Epithelial cell of proximal tubule (primary cell): ENCODE measurements at regions not wholly inside any gene's neighbourhood (a gene's known extent, or its start where the extent isn't known, plus 50 kb on each side); places are given as distances from the start of the nearest gene placed in this dataset.
A peak's percentile ranks its signal among the peaks of the same experiment; 100 is the strongest.

Source experiments
- DNase-seq: peaks from one replicate; pipeline ENCODE4 v3.0.0-alpha.2; 2011; ENCODE audit warnings: low read depth
- H3K4me3 ChIP-seq: 2 replicates; pipeline ENCODE4 v1.5.1; 2011; ENCODE audit warnings: low read depth, mild to moderate bottlenecking, low read length
- CTCF ChIP-seq: conservative IDR thresholded peaks from 2 replicates; pipeline ENCODE4 v1.5.1; 2012; ENCODE audit warnings: low read depth, mild to moderate bottlenecking, low read length

- peak; percentile 98 for DNase-seq
- no peak for TF ChIP-seq CTCF
- H3K4me3 ChIP-seq: no peak overlapping the region
Observed at GRCh38 chr19:29098863-29099481, 114.0 kb downstream of the UQCRFS1 start.

DNA sequence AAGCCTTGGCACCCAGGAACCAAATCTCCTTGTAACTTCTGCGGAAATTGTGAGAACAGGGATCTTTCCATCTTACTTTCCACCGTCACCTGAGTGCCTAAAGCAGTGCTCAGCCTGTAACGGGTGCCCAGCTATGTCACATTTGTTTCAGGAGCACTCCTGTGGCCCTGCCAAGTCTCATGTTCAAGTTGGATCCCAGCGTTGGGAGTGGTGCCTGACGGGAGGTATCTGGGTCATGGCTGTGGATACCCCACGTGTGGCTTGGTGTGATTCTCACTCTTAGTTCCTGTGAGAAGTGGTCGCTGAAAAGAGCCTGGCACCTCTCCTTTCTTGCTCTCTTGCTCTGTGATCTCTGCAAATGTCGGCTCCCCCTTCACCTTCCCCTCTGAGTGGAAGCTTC is 114.9 kb downstream of the UQCRFS1 start:
- no peak overlapping the region for H3K4me3 ChIP-seq
- no peak for DNase-seq
- TF ChIP-seq CTCF: no peak

GRCh38 chr19:29096896-29097295 is 116.1 kb downstream of the UQCRFS1 start:
- TF ChIP-seq CTCF: no peak
- H3K4me3 ChIP-seq: no peak overlapping the region
- DNase-seq: no peak

- TF ChIP-seq CTCF: no peak
- no peak for DNase-seq
Observed at GRCh38 chr19:29093553-29093908, 119.4 kb downstream of the UQCRFS1 start.

DNA sequence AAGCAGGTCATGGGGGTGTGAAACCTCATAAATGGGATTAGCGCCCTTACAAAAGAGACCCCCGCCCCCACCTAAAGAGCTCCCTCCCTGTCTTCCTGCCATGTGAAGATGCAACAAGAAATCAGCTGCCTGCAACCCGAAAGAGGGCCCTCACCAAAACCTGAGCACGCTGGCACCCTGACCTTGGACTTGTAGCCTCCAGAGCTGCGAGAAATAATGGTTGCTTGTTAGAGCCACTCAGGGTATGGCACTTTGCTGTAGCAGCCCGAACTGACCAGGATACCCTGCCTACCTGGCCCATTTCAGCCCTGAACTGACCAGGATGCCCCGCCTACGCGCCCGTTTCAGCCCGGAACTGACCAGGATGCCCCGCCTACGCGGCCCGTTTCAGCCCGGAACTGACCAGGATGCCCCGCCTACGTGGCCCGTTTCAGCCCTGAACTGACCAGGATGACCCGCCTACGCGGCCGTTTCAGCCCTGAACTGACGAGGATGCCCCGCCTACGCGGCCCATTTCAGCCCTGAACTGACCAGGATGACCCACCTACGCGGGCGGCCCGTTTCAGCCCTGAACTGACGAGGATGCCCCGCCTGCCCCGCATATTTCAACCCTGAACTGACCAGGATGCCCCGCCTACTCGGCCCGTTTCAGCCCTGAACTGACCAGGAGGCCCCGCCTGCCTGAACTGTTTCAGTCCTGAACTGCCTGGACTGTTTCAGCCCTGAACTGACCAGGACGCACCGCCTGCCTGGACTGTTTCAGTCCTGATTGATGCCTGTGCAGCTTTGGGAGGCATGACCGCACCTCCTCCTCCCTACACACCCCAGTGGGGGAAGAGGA is 120.0 kb downstream of the UQCRFS1 start:
- DNase-seq: no peak
- H3K4me3 ChIP-seq: no peak overlapping the region
- TF ChIP-seq CTCF: no peak

More at GRCh38 chr19:29093553-29093908, 119.4 kb downstream of the UQCRFS1 start:
- no peak overlapping the region for H3K4me3 ChIP-seq

DNA sequence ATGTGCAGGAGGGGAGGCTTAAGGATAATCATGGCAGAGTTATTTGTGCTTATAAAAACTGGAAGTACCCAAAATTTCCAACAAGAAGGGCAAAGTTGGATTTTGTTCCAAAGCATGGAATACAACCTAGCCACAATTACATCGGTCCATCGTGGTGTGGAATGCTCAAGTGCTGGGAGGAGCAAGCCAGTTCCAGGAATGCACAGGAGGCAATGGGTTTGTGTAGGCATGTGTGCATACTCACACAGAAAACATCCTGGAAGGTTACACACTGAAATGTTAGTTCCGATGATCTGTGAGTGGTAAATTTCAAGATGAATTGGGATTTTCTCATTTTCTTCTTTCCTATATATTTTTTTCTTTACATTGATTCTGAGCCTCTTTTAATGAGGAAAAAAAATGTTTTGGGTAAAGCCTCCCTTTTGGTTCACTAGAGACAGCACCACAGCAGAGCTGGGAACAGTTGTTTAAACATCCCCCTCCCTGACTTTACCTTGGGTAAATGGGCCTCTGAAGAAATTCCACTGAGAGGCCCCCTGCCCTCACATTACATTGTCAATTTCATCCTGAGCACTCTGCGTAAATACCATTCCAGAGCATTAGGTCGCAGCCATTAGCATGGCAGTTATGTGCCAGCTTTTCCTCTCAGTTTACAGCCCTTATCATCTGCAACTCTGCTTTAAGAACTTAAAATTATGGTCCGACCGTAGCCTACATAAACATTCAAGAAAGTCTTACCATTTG is 122.0 kb downstream of the UQCRFS1 start:
- H3K4me3 ChIP-seq: no peak overlapping the region
- no peak for DNase-seq
- TF ChIP-seq CTCF: no peak
